ENCODE measurements at regions not wholly inside any gene's neighbourhood (a gene's known extent, or its start where the extent isn't known, plus 50 kb on each side); places are given as distances from the start of the nearest gene placed in this dataset.

GRCh38 chr9:26579056-26579455 lies 313.5 kb downstream of the CAAP1 start:
- Histone ChIP-seq H3K4me3 (ENCODE audit: low read depth, low read length, poor library complexity, severe bottlenecking) (no peak overlapping the region), H3K27ac (ENCODE audit: low read depth, low read length, poor library complexity, severe bottlenecking) (no peak overlapping the region), H3K9me3 (ENCODE audit: low read depth, low read length, poor library complexity, severe bottlenecking) (no peaks in the 10 kb centered on the region), H3K36me3 (ENCODE audit: insufficient read depth, low read length, poor library complexity, severe bottlenecking) (no peaks in the 10 kb centered on the region), H3K4me1 (ENCODE audit: insufficient read depth, low read length, poor library complexity, severe bottlenecking) (no peaks in the 10 kb centered on the region), H3K27me3 (replicated peaks; ENCODE audit: insufficient read depth, low read depth, low read length, poor library complexity) (no peaks in the 10 kb centered on the region)
- DNase-seq (ENCODE audit: low spot score): no peak
- no TSS peak for BruUV-seq (replicated peaks)
- POLR2A ChIA-PET (ENCODE audit: low non-redundant PET): no interaction called here
- intact Hi-C loops (cut with micrococcal nuclease; ENCODE audit: unreplicated experiment): no loop called here
- CTCF ChIA-PET: no interaction called here
- TF ChIP-seq CTCF (conservative IDR thresholded peaks at IDR 0.05; ENCODE audit: low read depth, low read length) (no peak), EZH2 (IDR thresholded peaks at IDR 0.05; ENCODE audit: borderline replicate concordance, low read depth, low read length, poor library complexity, severe bottlenecking) (no peak)

- no peak overlapping the region for H3K4me3 ChIP-seq (ENCODE audit: low read depth, low read length, poor library complexity, severe bottlenecking)
- no peak for TF ChIP-seq CTCF (conservative IDR thresholded peaks at IDR 0.05; ENCODE audit: low read depth, low read length)
- no peak for TF ChIP-seq EZH2 (IDR thresholded peaks at IDR 0.05; ENCODE audit: borderline replicate concordance, low read depth, low read length, poor library complexity, severe bottlenecking)
- BruUV-seq (replicated peaks): no TSS peak
Observed at GRCh38 chr9:26574898-26575440, 317.6 kb downstream of the CAAP1 start.

GRCh38 chr9:26574256-26574655 lies 318.3 kb downstream of the CAAP1 start:
- BruUV-seq (replicated peaks): no TSS peak

More at GRCh38 chr9:26574898-26575440, 317.6 kb downstream of the CAAP1 start:
- Histone ChIP-seq H3K36me3 (ENCODE audit: insufficient read depth, low read length, poor library complexity, severe bottlenecking) (no peaks in the 10 kb centered on the region), H3K27me3 (replicated peaks; ENCODE audit: insufficient read depth, low read depth, low read length, poor library complexity) (no peaks in the 10 kb centered on the region), H3K27ac (ENCODE audit: low read depth, low read length, poor library complexity, severe bottlenecking) (no peak overlapping the region), H3K9me3 (ENCODE audit: low read depth, low read length, poor library complexity, severe bottlenecking) (no peaks in the 10 kb centered on the region), H3K4me1 (ENCODE audit: insufficient read depth, low read length, poor library complexity, severe bottlenecking) (no peaks in the 10 kb centered on the region)
- ChIA-PET POLR2A (ENCODE audit: low non-redundant PET) (no interaction called here), CTCF (no interaction called here)
- intact Hi-C loops (cut with micrococcal nuclease; ENCODE audit: unreplicated experiment): no loop called here
- DNase-seq (ENCODE audit: low spot score): no peak

More at GRCh38 chr9:26574256-26574655, 318.3 kb downstream of the CAAP1 start:
- Histone ChIP-seq H3K27ac (ENCODE audit: low read depth, low read length, poor library complexity, severe bottlenecking) (no peak overlapping the region), H3K4me1 (ENCODE audit: insufficient read depth, low read length, poor library complexity, severe bottlenecking) (no peaks in the 10 kb centered on the region), H3K36me3 (ENCODE audit: insufficient read depth, low read length, poor library complexity, severe bottlenecking) (no peaks in the 10 kb centered on the region), H3K9me3 (ENCODE audit: low read depth, low read length, poor library complexity, severe bottlenecking) (no peaks in the 10 kb centered on the region), H3K27me3 (replicated peaks; ENCODE audit: insufficient read depth, low read depth, low read length, poor library complexity) (no peaks in the 10 kb centered on the region), H3K4me3 (ENCODE audit: low read depth, low read length, poor library complexity, severe bottlenecking) (no peak overlapping the region)
- DNase-seq (ENCODE audit: low spot score): no peak
- intact Hi-C loops (cut with micrococcal nuclease; ENCODE audit: unreplicated experiment): no loop called here
- ChIA-PET POLR2A (ENCODE audit: low non-redundant PET) (no interaction called here), CTCF (no interaction called here)
- no peak for TF ChIP-seq EZH2 (IDR thresholded peaks at IDR 0.05; ENCODE audit: borderline replicate concordance, low read depth, low read length, poor library complexity, severe bottlenecking)
- TF ChIP-seq CTCF (conservative IDR thresholded peaks at IDR 0.05; ENCODE audit: low read depth, low read length): no peak

Measured in A673 (cell line).